ENCODE measurements at regions not wholly inside any gene's neighbourhood (a gene's known extent, or its start where the extent isn't known, plus 50 kb on each side); places are given as distances from the start of the nearest gene placed in this dataset.

- no peak for DNase-seq
- Mint-ChIP-seq H3K4me3 (no peak overlapping the region), H3K4me1 (peaks cover 9% of the 10 kb centered on the region in 2 experiments), H3K27ac (no peak overlapping the region), H3K36me3 (ENCODE audit: insufficient read depth in 1 of 3, low read depth in 3 of 3) (no peaks in the 10 kb centered on the region), H3K27me3 (ENCODE audit: low read depth) (peaks cover 4% of the 10 kb centered on the region), H3K9me3 (peaks cover 0 to 4% of the 10 kb centered on the region in 2 experiments; a peak in 2 of 5 replicates)
- Histone ChIP-seq H3K9ac (ENCODE audit: extremely low read depth, insufficient read length, low read length) (no peak overlapping the region), H3K4me2 (ENCODE audit: insufficient read depth, insufficient read length, low read length) (no peak overlapping the region), H3K79me2 (ENCODE audit: insufficient read depth, low read length) (no peaks in the 10 kb centered on the region), H3K79me1 (ENCODE audit: insufficient read depth, low read depth, low read length, poor library complexity, severe bottlenecking) (no peaks in the 10 kb centered on the region), H3K23me2 (ENCODE audit: insufficient read length, low read depth, low read length, poor library complexity, severe bottlenecking) (no peaks in the 10 kb centered on the region), H2AFZ (ENCODE audit: low read length) (no peak overlapping the region), H2BK15ac (ENCODE audit: low read depth, low read length) (no peak overlapping the region), H4K91ac (ENCODE audit: insufficient read length, low read depth, low read length) (no peak overlapping the region), H3K9me3 (ENCODE audit: control insufficient read depth, low read depth, low read length) (no peaks in the 10 kb centered on the region), H4K8ac (replicated peaks; ENCODE audit: insufficient read length, low read depth, low read length) (no peak overlapping the region), H3K4ac (ENCODE audit: low read depth, low read length) (no peak overlapping the region), H3K27me3 (ENCODE audit: insufficient read depth, low read length) (no peaks in the 10 kb centered on the region), H3K14ac (ENCODE audit: insufficient read depth, low read length) (no peak overlapping the region), H3K4me1 (ENCODE audit: insufficient read depth, low read length) (peaks cover 5% of the 10 kb centered on the region; the same call in 1 of the 2 replicates), H4K20me1 (ENCODE audit: control insufficient read depth, insufficient read depth, insufficient read length) (no peaks in the 10 kb centered on the region), H3K56ac (ENCODE audit: insufficient read length, low read depth, low read length) (no peak overlapping the region), H2BK20ac (ENCODE audit: low read depth, low read length, poor library complexity, severe bottlenecking) (no peak overlapping the region), H2BK5ac (ENCODE audit: insufficient read length, low read length) (no peak overlapping the region), H2BK120ac (ENCODE audit: low read depth, low read length, poor library complexity, severe bottlenecking) (no peak overlapping the region), H2BK12ac (ENCODE audit: insufficient read length, low read depth, low read length) (no peak overlapping the region), H2AK5ac (ENCODE audit: insufficient read length, low read length) (no peak overlapping the region), H4K5ac (ENCODE audit: insufficient read length, low read depth, low read length) (no peak overlapping the region), H3K27ac (ENCODE audit: insufficient read length, low read depth, low read length) (no peak overlapping the region), H3T11ph (ENCODE audit: low read length) (no peak overlapping the region), H3K23ac (ENCODE audit: insufficient read length, low read depth, low read length) (no peak overlapping the region), H3K18ac (ENCODE audit: insufficient read length, low read depth, low read length) (no peak overlapping the region)
- TF ChIP-seq CTCF (conservative IDR thresholded peaks at IDR 0.05): no peak
These were observed 129.2 kb upstream of the PTCH1 start for GRCh38 chr9:95645992-95646391.

Measured in H9 (cell line).